GM12878 (cell line): ENCODE measurements at regions not wholly inside any gene's neighbourhood (a gene's known extent, or its start where the extent isn't known, plus 50 kb on each side); places are given as distances from the start of the nearest gene placed in this dataset.

Source experiments
- DPF2 ChIP-seq: fragments of 450-650 bp; IDR thresholded peaks from 2 replicates; pipeline ENCODE4 v1.6.1; 2017; ENCODE audit warnings: mild to moderate bottlenecking
- FOXK2 ChIP-seq: fragments of 450-650 bp; IDR thresholded peaks from 2 replicates; pipeline ENCODE4 v1.6.1; 2017; ENCODE audit warnings: mild to moderate bottlenecking, moderate library complexity
- JUNB ChIP-seq: IDR thresholded peaks from 2 replicates; pipeline ENCODE4 v1.6.1; 2016; ENCODE audit warnings: antibody characterized with exemption, mild to moderate bottlenecking
- MXI1 ChIP-seq: fragments of 150-350 bp; IDR thresholded peaks from 2 replicates; pipeline ENCODE4 v1.6.1; 2011; ENCODE audit warnings: low read depth, mild to moderate bottlenecking, inconsistent platforms, low read length, improper control_type of control experiment
- POLR2A ChIP-seq: IDR thresholded peaks from 2 replicates; pipeline ENCODE4 v1.6.1; 2011; ENCODE audit warnings: low read depth, mild to moderate bottlenecking, low read length
- RAD21 ChIP-seq: IDR thresholded peaks from 2 replicates; pipeline ENCODE4 v1.6.1; 2011; ENCODE audit warnings: mild to moderate bottlenecking, low read depth, low read length, moderate library complexity; ENCODE audit not compliant: insufficient read depth
- RCOR1 ChIP-seq: conservative IDR thresholded peaks from 2 replicates; pipeline ENCODE4 v1.6.1; 2012; ENCODE audit warnings: low read depth, low read length, improper control_type of control experiment
- TCF7 ChIP-seq: IDR thresholded peaks from 2 replicates; pipeline ENCODE4 v1.6.1; 2014; ENCODE audit warnings: antibody characterized with exemption, borderline replicate concordance
- YY1 ChIP-seq: IDR thresholded peaks from 2 replicates; pipeline ENCODE4 v1.6.1; 2011; ENCODE audit warnings: low read depth, mild to moderate bottlenecking, low read length
- TF ChIP-seq, protein P1 (sequence below): IDR thresholded peaks from 2 replicates; pipeline ENCODE4 v1.6.1; 2012; ENCODE audit warnings: mild to moderate bottlenecking, low read depth, low read length
- TF ChIP-seq, protein P2 (sequence below), 3 experiments: IDR thresholded peaks in 2 of 3; conservative IDR thresholded peaks in 1 of 3; 2 replicates each; pipeline ENCODE4 v1.5.1; 2011; ENCODE audit warnings: low read depth in 3 of 3, low read length in 3 of 3, mild to moderate bottlenecking in 3 of 3, control low read depth in 2 of 3, moderate library complexity in 2 of 3, inconsistent platforms in 1 of 3, mixed read lengths in 1 of 3; ENCODE audit not compliant: control insufficient read depth in 2 of 3, insufficient read depth in 1 of 3; ENCODE audit errors: extremely low read depth in 1 of 3
- TF ChIP-seq, protein P3 (sequence below): IDR thresholded peaks from 2 replicates; pipeline ENCODE4 v1.6.1; 2012; ENCODE audit warnings: low read length, inconsistent platforms
- TF ChIP-seq, protein P4 (sequence below): IDR thresholded peaks from 2 replicates; pipeline ENCODE4 v1.6.1; 2012; ENCODE audit warnings: low read depth, low read length, improper control_type of control experiment

DNA sequence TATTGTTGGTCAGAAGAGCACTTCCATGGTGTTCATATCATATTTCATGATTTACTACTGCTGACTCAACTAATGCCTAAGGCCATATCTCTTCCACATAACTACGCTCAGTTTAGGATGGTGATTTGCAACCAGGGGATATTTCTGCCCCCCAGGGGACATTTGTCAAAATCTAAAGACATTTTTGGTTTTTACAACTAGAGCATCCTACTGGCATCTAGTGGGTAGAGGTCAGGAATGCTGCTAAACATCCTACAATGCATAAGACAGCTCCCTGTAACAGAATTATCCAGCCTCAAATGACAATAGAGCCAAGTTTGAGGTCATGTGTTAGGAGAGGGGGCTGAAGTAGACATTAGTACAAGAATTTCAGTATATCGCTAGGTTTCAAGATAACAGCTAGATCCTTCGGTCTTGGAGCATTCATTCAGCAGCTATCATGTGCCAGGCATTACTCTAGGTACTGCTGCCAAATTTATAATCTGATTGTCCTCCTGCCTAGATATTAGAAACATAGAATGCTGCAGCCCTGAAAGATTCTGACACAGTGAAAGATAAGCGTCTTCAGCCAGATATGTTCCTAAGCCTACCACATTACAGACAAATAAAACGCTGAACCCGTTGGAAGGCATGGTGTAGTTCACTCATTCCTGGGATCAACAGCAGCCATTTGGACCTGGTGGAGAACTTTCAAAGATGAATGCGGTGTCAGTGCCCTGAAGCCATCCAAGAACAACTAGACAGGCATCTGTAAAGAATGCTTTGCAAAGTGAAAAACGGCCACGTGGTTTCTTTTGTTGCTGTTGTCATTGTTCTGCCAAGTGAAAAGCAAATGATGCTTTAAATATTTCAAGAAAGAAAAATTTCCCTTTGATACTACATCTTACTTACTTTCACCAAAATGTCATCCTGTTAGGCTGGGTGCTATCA is 55.5 kb upstream of the FST start:
- TF ChIP-seq TCF7 = no peak
- TF ChIP-seq MXI1 = no peak
- TF ChIP-seq, protein P1, sequence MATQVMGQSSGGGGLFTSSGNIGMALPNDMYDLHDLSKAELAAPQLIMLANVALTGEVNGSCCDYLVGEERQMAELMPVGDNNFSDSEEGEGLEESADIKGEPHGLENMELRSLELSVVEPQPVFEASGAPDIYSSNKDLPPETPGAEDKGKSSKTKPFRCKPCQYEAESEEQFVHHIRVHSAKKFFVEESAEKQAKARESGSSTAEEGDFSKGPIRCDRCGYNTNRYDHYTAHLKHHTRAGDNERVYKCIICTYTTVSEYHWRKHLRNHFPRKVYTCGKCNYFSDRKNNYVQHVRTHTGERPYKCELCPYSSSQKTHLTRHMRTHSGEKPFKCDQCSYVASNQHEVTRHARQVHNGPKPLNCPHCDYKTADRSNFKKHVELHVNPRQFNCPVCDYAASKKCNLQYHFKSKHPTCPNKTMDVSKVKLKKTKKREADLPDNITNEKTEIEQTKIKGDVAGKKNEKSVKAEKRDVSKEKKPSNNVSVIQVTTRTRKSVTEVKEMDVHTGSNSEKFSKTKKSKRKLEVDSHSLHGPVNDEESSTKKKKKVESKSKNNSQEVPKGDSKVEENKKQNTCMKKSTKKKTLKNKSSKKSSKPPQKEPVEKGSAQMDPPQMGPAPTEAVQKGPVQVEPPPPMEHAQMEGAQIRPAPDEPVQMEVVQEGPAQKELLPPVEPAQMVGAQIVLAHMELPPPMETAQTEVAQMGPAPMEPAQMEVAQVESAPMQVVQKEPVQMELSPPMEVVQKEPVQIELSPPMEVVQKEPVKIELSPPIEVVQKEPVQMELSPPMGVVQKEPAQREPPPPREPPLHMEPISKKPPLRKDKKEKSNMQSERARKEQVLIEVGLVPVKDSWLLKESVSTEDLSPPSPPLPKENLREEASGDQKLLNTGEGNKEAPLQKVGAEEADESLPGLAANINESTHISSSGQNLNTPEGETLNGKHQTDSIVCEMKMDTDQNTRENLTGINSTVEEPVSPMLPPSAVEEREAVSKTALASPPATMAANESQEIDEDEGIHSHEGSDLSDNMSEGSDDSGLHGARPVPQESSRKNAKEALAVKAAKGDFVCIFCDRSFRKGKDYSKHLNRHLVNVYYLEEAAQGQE = no peak
- TF ChIP-seq, protein P2, sequence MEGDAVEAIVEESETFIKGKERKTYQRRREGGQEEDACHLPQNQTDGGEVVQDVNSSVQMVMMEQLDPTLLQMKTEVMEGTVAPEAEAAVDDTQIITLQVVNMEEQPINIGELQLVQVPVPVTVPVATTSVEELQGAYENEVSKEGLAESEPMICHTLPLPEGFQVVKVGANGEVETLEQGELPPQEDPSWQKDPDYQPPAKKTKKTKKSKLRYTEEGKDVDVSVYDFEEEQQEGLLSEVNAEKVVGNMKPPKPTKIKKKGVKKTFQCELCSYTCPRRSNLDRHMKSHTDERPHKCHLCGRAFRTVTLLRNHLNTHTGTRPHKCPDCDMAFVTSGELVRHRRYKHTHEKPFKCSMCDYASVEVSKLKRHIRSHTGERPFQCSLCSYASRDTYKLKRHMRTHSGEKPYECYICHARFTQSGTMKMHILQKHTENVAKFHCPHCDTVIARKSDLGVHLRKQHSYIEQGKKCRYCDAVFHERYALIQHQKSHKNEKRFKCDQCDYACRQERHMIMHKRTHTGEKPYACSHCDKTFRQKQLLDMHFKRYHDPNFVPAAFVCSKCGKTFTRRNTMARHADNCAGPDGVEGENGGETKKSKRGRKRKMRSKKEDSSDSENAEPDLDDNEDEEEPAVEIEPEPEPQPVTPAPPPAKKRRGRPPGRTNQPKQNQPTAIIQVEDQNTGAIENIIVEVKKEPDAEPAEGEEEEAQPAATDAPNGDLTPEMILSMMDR (IDR thresholded peaks at IDR 0.05 in 2 of 3, conservative IDR thresholded peaks at IDR 0.05 in 1 of 3; ENCODE audit: control insufficient read depth in 2 of 3, extremely low read depth in 1 of 3, insufficient read depth in 1 of 3, low read depth in 3 of 3, low read length in 3 of 3) = no peak
- TF ChIP-seq RCOR1 = no peak
- TF ChIP-seq, protein P3, sequence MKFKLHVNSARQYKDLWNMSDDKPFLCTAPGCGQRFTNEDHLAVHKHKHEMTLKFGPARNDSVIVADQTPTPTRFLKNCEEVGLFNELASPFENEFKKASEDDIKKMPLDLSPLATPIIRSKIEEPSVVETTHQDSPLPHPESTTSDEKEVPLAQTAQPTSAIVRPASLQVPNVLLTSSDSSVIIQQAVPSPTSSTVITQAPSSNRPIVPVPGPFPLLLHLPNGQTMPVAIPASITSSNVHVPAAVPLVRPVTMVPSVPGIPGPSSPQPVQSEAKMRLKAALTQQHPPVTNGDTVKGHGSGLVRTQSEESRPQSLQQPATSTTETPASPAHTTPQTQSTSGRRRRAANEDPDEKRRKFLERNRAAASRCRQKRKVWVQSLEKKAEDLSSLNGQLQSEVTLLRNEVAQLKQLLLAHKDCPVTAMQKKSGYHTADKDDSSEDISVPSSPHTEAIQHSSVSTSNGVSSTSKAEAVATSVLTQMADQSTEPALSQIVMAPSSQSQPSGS = no peak
- TF ChIP-seq YY1 = no peak
- TF ChIP-seq, protein P4, sequence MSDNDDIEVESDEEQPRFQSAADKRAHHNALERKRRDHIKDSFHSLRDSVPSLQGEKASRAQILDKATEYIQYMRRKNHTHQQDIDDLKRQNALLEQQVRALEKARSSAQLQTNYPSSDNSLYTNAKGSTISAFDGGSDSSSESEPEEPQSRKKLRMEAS = no peak
- no peak for TF ChIP-seq POLR2A
- no peak for TF ChIP-seq FOXK2
- TF ChIP-seq DPF2 = no peak
- no peak for TF ChIP-seq JUNB
- TF ChIP-seq RAD21 = no peak
